ACC112 (cell line): ENCODE measurements at regions not wholly inside any gene's neighbourhood (a gene's known extent, or its start where the extent isn't known, plus 50 kb on each side); places are given as distances from the start of the nearest gene placed in this dataset.

Source experiments
- H2AFZ ChIP-seq: fragments of 200-600 bp; sonication (generic); one replicate; pipeline ENCODE4 v1.6.0; 2017; ENCODE audit warnings: antibody characterized with exemption, low read length; ENCODE audit not compliant: unreplicated experiment
- H3K27ac ChIP-seq: fragments of 200-600 bp; sonication (generic); 2 replicates; pipeline ENCODE4 v1.5.1; 2014; ENCODE audit warnings: low read depth, mild to moderate bottlenecking, antibody characterized with exemption, low read length, moderate library complexity
- H3K27me3 ChIP-seq: fragments of 200-600 bp; sonication (generic); 2 replicates; pipeline ENCODE4 v1.6.1; 2014; ENCODE audit warnings: mild to moderate bottlenecking, antibody characterized with exemption, low read length, moderate library complexity, mixed read lengths; ENCODE audit not compliant: insufficient read depth
- H3K36me3 ChIP-seq: fragments of 200-600 bp; sonication (generic); 2 replicates; pipeline ENCODE4 v1.6.1; 2016; ENCODE audit warnings: mild to moderate bottlenecking, antibody characterized with exemption, low read length, moderate library complexity, mixed read lengths; ENCODE audit not compliant: insufficient read depth
- H3K4me1 ChIP-seq: fragments of 200-600 bp; sonication (generic); one replicate; pipeline ENCODE4 v1.6.1; 2016; ENCODE audit warnings: low read length, mixed read lengths; ENCODE audit not compliant: insufficient read depth, unreplicated experiment, control insufficient read depth
- H3K4me3 ChIP-seq: fragments of 200-600 bp; sonication (generic); 2 replicates; pipeline ENCODE4 v1.5.1; 2014; ENCODE audit warnings: mild to moderate bottlenecking, low read depth, low read length
- H3K79me2 ChIP-seq: fragments of 200-600 bp; sonication (generic); one replicate; pipeline ENCODE4 v1.6.0; 2016; ENCODE audit warnings: low read length; ENCODE audit not compliant: control insufficient read depth, unreplicated experiment, insufficient read depth

DNA sequence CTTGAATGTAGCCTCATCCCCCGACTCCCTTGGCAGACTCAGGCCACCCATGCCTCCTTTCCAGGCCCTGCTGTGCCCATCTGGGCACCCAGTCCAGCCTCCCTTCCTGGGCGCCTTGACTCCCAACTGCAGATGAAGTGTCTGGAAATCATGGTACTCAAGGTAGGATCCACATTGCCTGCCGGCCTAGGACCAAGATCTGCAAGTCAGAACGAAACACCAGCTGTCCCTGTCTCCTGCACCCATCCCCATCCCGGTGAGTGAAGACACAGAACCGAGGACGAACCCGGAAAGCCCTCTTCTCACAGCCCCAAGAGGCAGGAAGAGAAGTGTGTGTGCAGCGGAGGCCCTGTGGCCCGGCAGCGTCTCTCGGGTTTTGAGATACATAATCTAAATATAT lies 205.1 kb downstream of the EMX2 start:
- Histone ChIP-seq H3K27ac (no peak overlapping the region), H3K36me3 (no peaks in the 10 kb centered on the region), H3K4me1 (no peaks in the 10 kb centered on the region)

GRCh38 chr10:117748058-117748457 lies 205.5 kb downstream of the EMX2 start:
- Histone ChIP-seq H3K79me2 (no peaks in the 10 kb centered on the region), H2AFZ (no peak overlapping the region), H3K4me3 (no peak overlapping the region), H3K27me3 (0 out of 2 replicates have a peak, but pooled peaks cover 4% of the 10 kb centered on the region), H3K27ac (no peak overlapping the region), H3K36me3 (no peaks in the 10 kb centered on the region), H3K4me1 (no peaks in the 10 kb centered on the region)

More for the DNA sequence above, 205.1 kb downstream of the EMX2 start:
- H3K79me2 ChIP-seq = no peaks in the 10 kb centered on the region
- H2AFZ ChIP-seq = no peak overlapping the region
- no peak overlapping the region for H3K4me3 ChIP-seq
- H3K27me3 ChIP-seq = 0 out of 2 replicates have a peak, but pooled peaks cover 4% of the 10 kb centered on the region

DNA sequence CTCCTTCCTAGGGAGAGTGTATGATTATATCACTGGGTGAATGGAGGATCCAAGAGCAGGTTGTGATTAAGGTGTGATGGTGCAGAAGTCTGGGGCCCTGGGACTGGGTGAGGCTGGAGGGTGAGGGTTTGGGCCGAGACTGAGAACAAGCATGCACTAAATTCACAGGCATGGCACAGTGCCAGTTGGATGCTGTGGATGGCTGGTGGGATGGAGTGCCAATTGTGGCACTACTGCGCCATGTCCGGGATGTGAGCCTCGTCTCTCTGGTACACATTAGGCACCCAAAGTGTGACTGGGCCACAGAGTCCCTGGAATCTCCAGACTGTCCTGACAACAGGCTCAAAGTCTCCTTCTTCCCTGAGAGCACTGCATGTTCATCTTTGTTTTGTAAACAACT lies 208.1 kb downstream of the EMX2 start:
- Histone ChIP-seq H3K4me3 (no peak overlapping the region), H2AFZ (no peak overlapping the region), H3K79me2 (no peaks in the 10 kb centered on the region), H3K36me3 (no peaks in the 10 kb centered on the region), H3K4me1 (no peaks in the 10 kb centered on the region), H3K27ac (no peak overlapping the region), H3K27me3 (0 out of 2 replicates have a peak, but pooled peaks cover 4% of the 10 kb centered on the region)

DNA sequence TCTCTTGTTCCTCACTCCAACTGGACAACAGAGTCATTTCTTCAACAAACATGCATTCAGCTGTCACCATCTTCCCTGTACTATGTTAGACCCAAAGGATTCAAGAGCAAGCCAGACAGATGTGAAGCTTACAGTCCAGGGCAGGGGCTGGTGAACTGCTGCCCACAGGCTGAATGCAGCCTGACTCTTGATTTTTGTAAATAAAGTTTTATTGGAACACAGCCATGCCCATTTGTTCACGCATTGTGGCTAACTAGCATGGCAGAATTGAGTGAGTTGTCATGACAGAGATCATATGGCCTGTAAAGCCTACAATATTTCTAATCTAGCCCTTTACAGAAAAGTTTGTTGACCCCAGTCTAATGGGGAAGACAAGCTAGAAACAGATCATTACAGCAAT lies 208.7 kb downstream of the EMX2 start:
- Histone ChIP-seq H3K79me2 (no peaks in the 10 kb centered on the region), H3K36me3 (no peaks in the 10 kb centered on the region), H2AFZ (no peak overlapping the region), H3K4me3 (no peak overlapping the region), H3K4me1 (no peaks in the 10 kb centered on the region), H3K27ac (no peak overlapping the region), H3K27me3 (0 out of 2 replicates have a peak, but pooled peaks cover 4% of the 10 kb centered on the region)

- Histone ChIP-seq H3K4me1 (no peaks in the 10 kb centered on the region), H3K27me3 (0 out of 2 replicates have a peak, but pooled peaks cover 3% of the 10 kb centered on the region)
Observed at GRCh38 chr10:117752103-117752502, 209.6 kb downstream of the EMX2 start.

GRCh38 chr10:117754770-117755658 lies 212.5 kb downstream of the EMX2 start:
- no peak overlapping the region for H3K27ac ChIP-seq

More at GRCh38 chr10:117752103-117752502, 209.6 kb downstream of the EMX2 start:
- H2AFZ ChIP-seq = no peak overlapping the region
- H3K36me3 ChIP-seq = no peaks in the 10 kb centered on the region
- no peak overlapping the region for H3K27ac ChIP-seq
- H3K4me3 ChIP-seq = no peak overlapping the region
- no peaks in the 10 kb centered on the region for H3K79me2 ChIP-seq

DNA sequence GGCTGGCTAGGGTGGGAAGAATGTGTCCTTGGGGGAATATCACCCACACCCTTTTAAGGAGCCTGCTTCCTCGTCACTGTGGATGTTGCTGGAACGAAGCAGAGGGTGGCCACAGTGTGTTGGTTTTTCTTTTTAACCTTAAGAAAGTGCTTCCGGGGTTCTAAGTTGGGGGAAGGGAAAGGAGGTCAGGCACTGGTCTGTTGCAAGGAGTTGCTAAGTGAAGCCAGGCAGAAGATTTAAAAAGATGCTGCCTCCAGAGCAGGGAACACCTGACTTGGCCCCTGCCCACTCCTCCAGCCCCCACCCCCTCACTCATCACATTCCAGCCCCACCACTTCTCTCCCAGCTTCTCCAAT lies 213.1 kb downstream of the EMX2 start:
- H3K4me3 ChIP-seq = no peak overlapping the region
- no peaks in the 10 kb centered on the region for H3K4me1 ChIP-seq
- H3K79me2 ChIP-seq = no peaks in the 10 kb centered on the region
- no peak overlapping the region for H3K27ac ChIP-seq
- H3K27me3 ChIP-seq = no peaks in the 10 kb centered on the region; the same call in 1 of the 2 replicates
- no peak overlapping the region for H2AFZ ChIP-seq
- no peaks in the 10 kb centered on the region for H3K36me3 ChIP-seq

More at GRCh38 chr10:117754770-117755658, 212.5 kb downstream of the EMX2 start:
- Histone ChIP-seq H3K4me3 (no peak overlapping the region), H3K36me3 (no peaks in the 10 kb centered on the region), H3K27me3 (no peaks in the 10 kb centered on the region), H3K4me1 (no peaks in the 10 kb centered on the region), H3K79me2 (no peaks in the 10 kb centered on the region), H2AFZ (no peak overlapping the region)

DNA sequence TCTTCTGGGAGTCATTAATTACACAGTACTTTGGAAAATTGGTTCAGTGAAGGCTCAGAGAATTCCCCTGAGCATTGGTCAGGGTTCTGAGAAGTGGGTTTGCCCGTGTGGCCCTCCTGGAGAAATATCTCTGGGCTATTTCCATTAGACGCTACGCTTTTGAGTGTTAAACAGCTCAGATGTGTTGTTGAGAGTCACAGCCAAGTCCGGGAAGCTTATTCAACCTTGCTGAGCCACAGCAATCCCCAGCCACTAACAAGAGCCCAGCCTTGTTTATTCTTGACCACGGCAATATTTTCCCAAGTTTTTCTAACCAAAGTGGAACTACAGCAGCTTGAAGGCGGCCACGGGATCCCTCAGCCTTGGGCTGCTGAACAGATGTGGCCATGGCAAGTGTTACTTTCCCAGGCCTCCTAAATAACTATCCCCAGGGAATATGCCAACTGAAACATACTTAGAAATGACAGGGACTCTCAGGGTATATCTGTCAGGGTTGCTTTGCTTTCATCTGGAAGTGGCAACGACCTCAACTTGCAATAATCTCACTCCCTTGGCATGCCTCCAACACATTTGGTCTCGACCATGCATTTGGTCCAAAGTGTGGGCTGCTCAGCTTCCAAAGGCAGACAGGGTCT lies 214.7 kb downstream of the EMX2 start:
- H3K4me1 ChIP-seq = no peaks in the 10 kb centered on the region
- no peak overlapping the region for H3K4me3 ChIP-seq
- no peak overlapping the region for H2AFZ ChIP-seq
- H3K27me3 ChIP-seq = no peaks in the 10 kb centered on the region; the same call in 1 of the 2 replicates
- H3K79me2 ChIP-seq = no peaks in the 10 kb centered on the region
- H3K36me3 ChIP-seq = no peaks in the 10 kb centered on the region
- no peak overlapping the region for H3K27ac ChIP-seq

- no peaks in the 10 kb centered on the region; the same call in 1 of the 2 replicates for H3K27me3 ChIP-seq
Observed at GRCh38 chr10:117759266-117759665, 216.7 kb downstream of the EMX2 start.

DNA sequence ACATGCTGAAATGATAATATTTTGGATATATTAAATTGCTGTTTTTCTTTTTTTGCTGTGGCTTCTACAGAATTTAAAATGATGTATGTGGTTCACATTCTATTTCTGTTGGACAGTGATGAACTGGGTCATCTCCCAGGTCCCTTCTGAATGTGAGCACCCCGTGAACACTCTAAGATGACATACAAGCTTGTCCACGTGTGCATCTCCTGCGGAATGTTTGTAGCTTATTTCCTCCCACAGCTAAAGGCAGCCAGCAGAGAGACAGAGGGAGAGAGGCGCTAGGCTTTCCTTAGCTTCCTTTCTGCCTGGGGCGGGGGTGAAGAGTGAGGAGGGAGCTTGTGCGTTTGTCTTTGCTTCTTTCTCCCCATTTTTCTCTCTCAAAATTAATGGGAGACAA lies 219.1 kb downstream of the EMX2 start:
- no peak overlapping the region for H3K27ac ChIP-seq
- no peaks in the 10 kb centered on the region for H3K36me3 ChIP-seq
- no peaks in the 10 kb centered on the region for H3K4me1 ChIP-seq
- H3K27me3 ChIP-seq = no peaks in the 10 kb centered on the region; the same call in 1 of the 2 replicates
- no peak overlapping the region for H3K4me3 ChIP-seq
- no peak overlapping the region for H2AFZ ChIP-seq
- H3K79me2 ChIP-seq = no peaks in the 10 kb centered on the region

More at GRCh38 chr10:117759266-117759665, 216.7 kb downstream of the EMX2 start:
- Histone ChIP-seq H3K36me3 (no peaks in the 10 kb centered on the region), H3K79me2 (no peaks in the 10 kb centered on the region), H3K27ac (no peak overlapping the region), H3K4me3 (no peak overlapping the region), H2AFZ (no peak overlapping the region), H3K4me1 (no peaks in the 10 kb centered on the region)
